NCI-H2227 (cell line): ENCODE measurements at regions not wholly inside any gene's neighbourhood (a gene's known extent, or its start where the extent isn't known, plus 50 kb on each side); places are given as distances from the start of the nearest gene placed in this dataset.

ENCODE experiments used
- DNase-seq: peaks from one replicate; lab custom pipeline; 2025; ENCODE audit not compliant: unreplicated experiment; lab: John Stamatoyannopoulos, UW

- DNase-seq: peak; percentile 34
Observed at GRCh38 chr6:21949211-21949801, 347.5 kb downstream of the PRL start.

GRCh38 chr6:21952367-21952766 lies 344.5 kb downstream of the PRL start:
- no peak for DNase-seq

DNA sequence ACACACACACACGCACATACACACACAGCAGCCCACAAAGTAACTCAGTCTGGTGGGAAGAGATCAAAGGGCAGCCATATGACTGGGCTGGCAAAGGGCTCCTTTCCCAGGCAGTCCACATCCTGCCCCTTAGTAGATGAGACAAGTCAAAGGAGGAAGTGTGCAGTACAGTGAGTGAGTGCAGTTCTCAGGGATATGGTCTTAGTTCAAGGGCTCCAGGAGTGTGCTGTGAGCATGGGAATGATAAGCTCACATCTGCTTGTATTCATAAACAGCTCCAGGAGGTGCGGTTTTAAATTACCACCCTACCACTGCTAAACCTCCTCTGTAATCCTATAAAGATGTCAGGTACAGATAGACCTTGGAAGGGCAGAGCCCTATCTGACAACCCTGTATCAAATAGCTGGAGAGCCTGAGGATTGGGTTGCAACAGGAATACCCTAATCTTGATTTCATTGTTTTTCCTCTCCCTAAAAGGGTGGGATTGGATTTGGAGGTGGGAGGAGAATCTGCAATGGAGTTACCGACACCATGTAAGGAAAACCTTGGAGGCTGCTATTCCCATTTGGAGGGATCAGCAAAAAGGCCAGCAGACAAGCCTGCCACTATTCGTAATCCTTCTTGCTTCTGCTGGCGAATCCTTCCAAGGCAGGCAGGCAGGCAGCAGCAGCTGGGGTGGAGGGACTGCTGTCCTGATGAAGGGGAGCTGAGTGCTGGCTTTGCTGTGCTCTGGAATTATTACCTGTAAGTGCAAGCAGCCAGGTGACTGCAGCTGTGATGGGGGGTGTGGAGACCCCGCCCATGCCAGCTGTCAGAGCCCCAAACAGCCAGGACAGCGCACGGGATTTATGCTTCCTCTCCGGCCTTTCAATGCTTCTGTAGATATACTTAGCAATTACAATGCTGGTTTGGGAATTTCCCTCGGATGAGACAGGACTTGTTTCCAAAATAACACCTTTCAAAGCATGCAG lies 342.7 kb downstream of the PRL start:
- peak; percentile 17 for DNase-seq

DNA sequence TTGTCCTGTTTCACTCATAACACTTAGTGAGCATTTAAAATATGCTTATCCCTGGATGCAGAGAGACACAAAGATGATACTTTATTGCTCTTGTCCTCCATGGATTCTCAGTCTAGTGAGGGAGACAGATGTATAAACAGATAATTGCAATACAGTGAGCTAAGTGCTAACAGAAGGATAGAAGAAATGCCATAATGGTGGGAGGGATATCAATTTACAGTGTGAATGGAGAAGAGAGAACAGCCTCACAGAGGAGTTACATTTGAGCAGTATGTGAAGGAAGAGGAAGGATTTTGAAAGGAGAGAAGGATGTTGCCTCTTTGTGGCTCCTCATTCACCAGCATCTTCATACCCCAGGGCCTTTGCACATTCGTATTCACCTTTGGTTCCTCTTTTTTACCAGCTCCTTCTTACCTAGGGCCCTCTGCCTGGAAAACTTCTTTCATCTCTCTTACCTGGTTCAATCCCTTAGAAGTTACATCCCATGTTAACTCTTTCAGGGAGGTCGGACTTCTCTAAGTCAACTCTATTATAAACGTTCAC lies 341.7 kb downstream of the PRL start:
- DNase-seq: peak; percentile 9

- no peak for DNase-seq
Observed at GRCh38 chr6:21955951-21956350, 340.9 kb downstream of the PRL start.

DNA sequence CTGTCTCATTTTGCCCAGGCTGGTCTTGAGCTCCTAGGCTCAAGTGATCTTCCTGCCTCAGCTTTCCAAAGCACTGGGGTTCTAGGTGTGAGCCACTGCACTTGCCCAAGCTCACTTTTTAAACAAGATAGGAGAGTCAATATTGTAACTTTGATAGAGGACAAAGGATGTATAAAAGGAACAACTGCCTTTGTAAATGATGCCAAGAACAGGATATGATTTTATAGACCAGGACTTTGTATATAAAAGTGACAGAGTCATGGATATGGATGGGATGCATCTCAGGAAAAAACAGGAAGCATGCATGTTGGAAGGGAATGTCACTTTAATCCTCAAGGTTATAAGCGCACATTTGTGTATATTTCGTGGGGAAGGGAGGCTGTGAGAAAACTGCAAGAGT lies 338.4 kb downstream of the PRL start:
- no peak for DNase-seq

GRCh38 chr6:21961226-21961625 lies 335.6 kb downstream of the PRL start:
- no peak for DNase-seq

DNA sequence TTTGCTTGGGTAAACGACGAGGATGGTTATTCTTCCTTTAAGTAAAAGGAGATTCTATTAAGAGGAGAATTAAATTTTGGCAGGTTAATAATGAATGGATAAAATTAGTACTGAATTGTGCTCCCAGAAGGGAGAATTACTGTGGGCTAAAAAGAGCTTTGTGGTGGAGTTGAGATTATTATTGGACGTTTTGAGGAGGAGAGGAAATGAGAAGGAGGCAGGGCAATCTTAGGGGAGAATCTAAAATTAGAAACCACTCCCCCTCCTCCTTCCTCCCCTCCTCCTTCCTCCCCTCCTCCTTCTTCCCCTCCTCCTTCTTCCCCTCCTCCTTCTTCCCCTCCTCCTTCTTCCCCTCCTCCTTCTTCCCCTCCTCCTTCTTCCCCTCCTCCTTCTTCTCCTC lies 331.8 kb downstream of the PRL start:
- DNase-seq: no peak

GRCh38 chr6:21965953-21966539 lies 330.8 kb downstream of the PRL start:
- no peak for DNase-seq

GRCh38 chr6:21967056-21967974 lies 329.5 kb downstream of the PRL start:
- no peak for DNase-seq

- DNase-seq: no peak
Observed at GRCh38 chr6:21968411-21968810, 328.4 kb downstream of the PRL start.

GRCh38 chr6:21969192-21969591 lies 327.6 kb downstream of the PRL start:
- DNase-seq: no peak

DNA sequence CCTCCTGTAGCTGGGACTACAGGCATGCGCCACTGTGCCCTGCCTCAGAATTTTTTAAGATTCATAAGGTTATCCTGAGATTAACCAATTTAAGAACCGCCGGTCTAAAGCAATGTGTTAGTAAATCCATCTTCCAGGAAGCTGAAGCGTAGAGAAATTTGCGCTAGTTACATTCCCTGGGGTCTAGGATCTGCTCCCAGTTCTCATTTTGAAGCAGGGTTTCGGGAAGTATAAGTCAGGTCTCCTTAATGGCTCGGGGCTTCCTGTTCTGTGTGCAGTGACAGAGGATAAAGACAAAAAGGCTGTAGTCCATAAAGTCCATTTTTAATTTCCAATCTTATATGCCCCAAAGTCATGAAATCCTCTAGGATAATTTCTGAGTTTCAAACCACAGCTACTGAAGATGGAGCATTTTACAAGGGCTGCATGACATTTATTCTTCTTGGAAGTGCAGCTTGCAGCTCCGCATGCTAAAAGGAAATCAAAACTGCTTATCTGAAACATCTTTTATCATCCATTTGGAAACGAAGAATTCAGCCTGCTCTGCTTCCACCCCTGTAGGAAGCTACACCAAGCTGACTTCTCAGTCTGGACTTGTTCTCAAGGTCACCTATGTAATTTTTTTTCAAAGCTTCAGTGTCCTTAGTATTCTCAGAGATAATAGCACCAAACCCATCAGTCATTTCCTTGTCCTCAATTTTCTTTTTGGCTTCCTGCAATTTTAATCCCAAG lies 326.1 kb downstream of the PRL start:
- peak; percentile 68 for DNase-seq

DNA sequence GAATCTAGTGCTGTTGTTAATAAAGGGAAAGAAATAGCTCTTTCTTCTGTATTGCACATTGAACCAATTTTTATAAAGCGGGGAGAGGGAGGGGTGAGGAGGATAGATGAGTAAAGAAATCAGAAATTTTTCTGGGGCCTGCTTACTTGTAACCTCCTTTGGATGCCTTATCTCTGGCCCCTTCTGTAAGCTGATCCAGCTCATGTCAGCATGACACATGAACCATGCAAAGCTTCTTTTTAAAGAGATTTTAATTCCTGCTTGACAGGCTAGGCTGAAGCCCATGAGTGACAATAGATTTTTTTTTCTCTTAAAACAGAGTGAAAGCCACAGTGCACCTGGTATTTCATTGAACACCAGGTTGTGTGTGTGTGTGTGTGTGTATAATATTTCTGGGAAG lies 325.3 kb downstream of the PRL start:
- peak; percentile 28 for DNase-seq

DNA sequence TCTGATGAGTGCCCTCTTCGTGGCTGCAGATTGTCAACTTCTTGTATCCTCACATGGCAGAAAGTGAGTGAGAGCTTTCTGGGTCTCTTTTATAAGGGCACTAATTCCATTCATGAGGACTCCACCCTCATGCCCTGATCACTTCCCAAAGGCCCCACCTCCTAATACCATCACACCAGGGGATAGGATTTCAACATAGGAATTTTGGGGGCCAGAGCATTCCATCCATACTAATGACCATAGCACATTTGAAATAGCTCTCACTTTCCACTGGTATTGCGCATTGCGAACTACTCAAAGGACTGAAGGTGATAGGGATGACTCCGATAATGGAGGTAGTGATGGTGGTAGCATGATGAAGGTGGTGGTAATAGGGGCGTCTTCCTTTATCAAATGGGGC lies 324.3 kb downstream of the PRL start:
- no peak for DNase-seq

DNA sequence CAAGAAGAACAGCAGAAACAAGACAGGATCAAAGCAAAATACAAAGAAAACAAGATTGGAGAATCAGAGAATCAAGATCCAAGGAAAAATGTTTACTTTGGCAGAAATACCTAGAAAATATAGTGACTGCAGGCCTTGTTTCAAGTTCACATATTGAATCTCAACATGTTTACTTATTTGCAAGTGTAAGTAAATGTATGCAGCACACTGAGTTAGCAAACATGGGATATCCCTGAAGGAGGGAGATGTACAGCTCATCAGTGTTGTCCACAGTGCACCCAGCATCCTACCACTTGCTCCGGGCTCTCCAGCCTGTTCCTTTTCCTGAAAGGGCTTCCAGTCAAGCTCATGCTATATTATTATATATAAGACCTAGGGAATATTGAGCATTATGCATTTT lies 319.5 kb downstream of the PRL start:
- DNase-seq: no peak

DNA sequence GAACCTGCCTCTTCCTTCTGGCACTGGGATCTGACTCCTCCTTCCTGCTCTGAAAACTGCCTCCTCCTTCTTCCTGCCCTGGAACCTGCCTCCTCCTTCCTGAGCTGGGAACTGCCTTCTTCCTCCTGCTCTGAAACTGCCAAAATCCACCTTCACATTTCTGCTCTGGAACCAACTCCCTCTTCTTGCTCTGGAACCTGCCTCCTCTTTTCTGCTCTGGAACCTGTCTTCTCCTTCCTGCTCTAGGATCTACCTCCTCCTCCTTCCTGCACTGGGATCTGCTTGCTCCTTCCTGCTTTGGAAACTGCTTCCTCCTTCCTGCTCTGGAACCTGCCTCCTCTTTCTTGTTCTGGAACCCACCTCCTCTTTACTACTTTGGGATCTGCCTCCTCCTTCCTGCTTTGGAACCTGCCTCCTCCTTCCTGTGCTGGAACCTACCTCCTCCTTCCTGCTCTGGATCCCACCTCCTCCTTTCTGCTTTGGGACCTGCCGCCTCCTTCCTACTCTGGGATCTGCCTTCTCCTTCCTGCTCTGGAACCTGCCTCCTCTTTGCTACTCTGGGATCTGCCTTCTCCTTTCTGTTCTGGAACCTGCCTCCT lies 315.5 kb downstream of the PRL start:
- DNase-seq: no peak

DNA sequence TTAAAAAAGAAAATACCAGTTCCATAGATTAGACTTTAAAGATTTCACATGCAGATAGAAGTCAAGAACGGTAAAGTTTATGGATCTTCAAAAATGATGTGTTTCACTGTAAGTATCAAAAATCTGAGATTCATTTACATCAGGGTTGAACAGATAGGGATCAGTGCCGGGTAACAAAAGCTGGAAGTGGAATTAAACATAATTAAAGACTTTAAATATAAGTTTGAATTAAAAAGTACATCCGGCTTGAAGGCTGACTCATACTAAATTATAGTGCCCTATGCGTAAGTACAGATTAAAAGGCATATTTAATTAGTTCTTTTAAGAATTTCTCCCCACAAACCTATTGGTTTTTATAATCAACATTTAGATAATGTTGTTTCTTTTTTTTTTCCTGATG lies 312.7 kb downstream of the PRL start:
- DNase-seq: no peak

GRCh38 chr6:21984561-21984960 lies 312.3 kb downstream of the PRL start:
- no peak for DNase-seq

DNA sequence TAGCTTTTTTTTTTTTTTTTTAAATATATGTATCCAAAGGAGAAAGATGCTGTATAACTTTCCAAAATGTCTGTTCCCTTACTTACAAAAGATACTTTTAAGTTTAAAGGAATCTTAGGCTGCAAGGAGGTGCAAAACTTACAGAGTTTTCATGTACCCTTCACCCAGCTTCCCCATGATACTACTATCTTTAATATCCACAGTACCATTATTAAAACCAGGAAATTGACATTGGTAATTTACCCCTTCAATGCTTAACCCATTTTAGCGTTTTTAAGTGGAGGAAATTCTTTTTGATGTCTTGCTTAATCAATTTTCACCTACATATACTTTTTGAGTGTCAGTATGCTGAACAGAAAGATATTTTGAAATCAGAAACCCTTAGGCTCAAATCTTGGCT lies 310.9 kb downstream of the PRL start:
- no peak for DNase-seq
